Tongue (tissue), 1 donor: ENCODE measurements at regions not wholly inside any gene's neighbourhood (a gene's known extent, or its start where the extent isn't known, plus 50 kb on each side); places are given as distances from the start of the nearest gene placed in this dataset.
A peak's percentile ranks its signal among the peaks of the same experiment; 100 is the strongest.

Experiments
- DNase-seq: peaks from one replicate; pipeline ENCODE4 v3.0.0-alpha.2; 2015

DNA sequence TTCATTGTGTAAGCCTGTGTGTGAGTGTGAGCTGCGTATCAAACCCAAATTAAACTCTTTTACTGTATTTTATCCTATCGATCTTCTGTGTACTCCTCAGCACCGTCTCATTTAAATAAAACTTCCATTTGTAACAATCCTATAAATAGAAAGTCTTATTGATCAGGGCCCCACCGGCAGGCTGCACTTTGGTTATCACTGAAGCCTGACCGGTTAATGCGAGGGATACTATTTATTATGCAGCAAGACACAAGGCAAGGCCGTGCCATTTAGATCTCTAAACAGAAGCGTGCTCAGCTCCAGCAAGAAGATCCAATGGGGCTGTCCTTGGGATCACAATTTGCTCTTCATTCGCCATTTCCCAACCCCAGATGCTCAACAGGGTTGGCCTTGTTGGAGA is 252.6 kb upstream of the TSHZ3 start:
- no peak for DNase-seq

DNA sequence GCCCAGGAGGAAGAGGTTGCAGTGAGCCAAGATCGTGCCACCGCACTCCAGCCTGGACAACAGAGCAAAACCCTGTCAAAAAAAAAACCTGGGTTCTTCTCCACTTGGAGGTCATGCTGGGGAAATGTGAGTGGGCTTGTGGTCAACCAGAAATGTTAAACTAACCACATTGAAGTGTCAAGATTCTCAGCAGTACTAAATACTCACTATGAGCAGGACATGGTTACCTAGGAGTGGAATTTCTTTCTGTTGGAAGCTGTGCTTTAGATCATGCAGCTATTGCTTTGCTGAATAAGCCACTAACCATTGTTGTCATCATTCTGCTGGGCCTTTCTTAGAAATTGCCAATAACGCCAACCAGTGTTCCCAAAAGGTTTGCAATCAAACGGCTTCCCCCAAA is 253.3 kb upstream of the TSHZ3 start:
- no peak for DNase-seq

DNA sequence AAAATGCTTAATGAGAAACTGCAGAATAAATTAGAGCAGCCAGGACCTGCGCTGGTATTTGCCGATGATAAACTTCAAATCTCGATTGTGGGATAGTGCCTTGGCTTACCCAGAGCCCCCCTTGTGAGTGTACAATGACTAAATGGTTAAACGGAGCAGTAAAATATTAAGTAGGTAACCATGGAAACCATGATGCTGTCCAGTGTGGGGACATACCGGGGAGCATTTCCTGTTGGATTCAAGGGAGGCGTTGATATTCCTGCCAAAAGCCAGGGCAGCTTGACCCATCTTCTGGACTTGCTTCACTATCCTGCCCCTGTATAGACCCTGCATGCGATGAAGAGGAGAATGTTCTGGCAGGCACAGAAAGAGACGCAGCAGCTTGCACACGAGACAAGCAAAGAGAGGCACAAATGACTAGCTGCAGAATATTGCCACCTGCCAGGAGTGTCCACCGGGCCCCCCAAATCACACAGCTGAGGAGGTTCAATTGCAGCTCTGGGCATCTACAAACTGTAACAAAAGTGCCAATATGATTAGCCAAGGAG is 255.3 kb upstream of the TSHZ3 start:
- DNase-seq, result no peak

- DNase-seq, result no peak
These were observed 260.8 kb upstream of the TSHZ3 start for GRCh38 chr19:31610018-31610417.

DNA sequence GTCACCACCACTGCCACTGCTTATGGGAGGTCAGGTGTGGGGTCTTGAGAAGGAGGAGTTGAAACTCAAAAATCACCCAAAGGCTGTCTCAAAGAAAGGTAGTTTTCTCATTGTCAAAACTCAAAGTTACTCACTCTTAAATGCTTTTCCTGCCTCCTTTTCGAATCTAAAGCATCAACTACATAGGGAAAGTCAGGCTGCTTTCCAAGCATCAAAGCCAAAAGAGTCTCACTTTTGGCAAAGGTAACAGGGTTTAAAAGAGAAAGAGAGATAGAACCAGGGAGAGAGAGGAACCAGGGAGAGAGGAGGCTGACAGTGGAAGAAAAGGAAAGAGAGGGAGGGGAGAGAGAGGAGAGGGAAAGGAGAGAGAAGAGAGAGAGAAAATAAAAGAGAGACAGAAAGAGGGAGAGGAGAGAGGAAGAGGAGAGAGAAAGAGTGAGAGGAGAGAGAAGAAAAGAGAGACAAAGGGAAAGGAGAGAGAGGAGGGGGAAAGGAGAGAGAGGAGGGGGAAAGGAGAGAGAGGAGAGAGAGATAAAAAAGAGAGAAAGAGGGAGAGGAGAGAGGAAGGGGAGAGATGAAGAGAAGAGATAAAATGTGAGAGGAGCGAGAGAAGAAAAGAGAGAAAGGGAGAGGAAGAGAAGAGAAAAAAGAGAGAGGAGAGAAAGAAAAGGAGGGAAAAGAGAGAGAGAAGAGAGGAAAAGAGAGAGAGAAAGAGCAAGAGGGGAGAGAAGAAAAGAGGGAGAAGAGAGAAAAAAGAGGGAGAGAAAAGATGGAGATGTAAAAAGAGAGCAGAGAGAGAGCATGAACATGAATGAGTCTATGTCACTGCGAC is 262.0 kb upstream of the TSHZ3 start:
- no peak for DNase-seq

DNA sequence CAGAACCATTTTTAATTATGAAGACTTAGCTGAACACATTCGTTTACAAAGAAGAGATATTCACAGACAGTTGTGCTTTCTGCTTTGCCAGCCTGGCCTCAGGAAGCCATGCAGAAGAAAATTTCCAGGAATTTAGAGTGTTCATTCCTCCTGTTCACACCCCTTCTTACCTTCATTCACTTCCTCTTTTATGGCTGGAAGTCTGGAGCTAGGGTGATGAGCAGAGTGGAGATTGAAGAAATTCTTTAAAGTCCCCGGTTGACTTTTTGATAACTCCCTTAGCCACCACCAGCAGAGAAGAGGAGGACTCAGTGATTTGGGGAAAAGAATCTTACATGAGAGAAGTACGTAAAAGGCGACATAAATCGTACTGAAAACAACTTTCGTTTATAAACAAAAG is 263.6 kb upstream of the TSHZ3 start:
- DNase-seq, result no peak

DNA sequence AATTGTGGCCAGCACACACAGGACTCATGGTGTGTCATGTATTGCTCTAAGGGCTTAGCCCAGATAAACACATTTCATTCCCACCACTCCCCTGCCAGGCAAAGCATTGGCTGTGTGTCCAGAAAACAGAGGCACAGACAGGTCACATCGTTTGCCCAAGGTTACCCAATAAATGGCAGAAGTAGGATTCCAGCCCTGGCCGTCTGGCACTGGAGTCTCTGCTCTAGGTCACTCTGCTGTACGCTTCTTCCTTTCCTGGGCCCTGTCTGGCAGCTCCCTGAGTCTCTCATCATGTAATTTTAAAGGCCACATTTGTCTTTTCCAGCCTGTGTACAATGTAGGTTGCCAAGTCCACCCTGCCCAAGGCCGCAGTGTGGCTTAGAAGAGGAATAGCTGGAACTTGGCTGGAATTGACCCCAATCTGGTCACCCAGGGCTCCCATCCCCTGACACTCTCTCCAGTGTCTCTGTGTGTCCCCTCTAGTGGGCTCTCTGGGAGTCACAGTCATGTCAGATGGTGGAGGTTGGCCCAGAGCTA is 264.5 kb upstream of the TSHZ3 start:
- DNase-seq, result peak; percentile 32

- DNase-seq, result no peak
These were observed 266.8 kb upstream of the TSHZ3 start for GRCh38 chr19:31616031-31616430.

DNA sequence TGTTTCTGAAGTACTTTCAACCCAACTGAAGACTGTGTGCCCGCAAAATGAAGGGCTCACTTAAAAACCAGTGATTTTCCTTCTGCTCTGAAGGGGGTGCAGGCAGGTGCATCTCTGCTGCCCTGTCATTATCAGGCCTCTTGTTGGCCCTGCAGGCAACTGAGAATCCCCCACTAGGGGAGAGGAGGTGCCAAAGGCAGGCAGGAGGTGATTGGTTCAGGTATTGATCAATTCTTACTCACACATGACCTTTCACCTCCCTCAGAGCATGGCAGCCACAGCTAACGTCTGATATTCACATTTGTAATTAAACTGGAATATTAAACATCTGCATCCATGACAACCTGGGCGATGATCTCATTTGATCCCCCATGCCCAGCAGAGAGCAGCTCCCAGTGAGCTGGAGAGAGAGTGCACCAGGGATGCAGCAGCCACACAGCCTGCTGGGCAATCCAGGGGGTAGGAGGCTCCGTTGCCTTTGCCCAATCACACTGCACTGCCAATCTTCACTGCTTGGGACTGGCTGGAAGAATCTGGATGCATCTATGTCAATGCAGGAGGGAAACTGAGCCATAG is 267.9 kb upstream of the TSHZ3 start:
- no peak for DNase-seq

DNA sequence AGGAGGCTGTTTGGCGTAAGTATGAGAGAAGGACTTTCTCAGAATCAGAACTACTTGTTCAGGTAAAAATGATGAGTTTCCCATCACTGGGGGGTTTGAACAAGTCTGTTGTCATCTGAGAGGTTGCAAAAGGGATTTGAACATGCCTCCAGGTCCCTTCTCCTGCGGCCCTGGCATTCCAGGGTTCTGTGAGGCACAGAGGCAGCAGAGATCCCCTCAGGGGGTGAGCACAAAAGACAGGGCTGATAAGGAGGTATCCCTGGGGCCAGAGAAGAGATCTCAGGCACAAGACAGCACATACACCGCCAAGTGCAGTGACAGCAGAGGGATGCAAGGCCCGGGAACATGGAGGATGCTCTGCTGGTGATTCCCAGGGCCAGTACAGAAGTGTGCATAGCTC is 275.8 kb upstream of the TSHZ3 start:
- DNase-seq, result no peak

GRCh38 chr19:31625575-31625974 is 276.3 kb upstream of the TSHZ3 start:
- no peak for DNase-seq

DNA sequence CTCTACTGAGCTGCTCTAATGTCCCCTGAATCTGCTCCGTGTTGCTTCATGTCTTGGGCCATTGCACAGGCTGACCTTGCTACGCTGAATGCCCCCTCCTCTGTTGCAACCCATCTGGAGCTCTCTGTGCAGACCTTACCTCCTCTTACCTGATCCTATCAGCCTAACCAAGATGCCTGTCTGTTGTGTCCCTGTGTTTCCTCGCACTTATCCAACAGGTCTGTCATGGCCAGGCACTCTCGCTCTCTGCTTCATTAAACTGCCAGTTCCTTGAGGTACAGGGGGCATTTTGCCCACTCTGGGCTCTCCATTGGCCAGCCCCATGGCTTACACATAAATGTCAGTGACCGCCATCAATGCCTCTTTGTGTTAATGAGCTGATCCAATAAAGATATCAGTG is 277.7 kb upstream of the TSHZ3 start:
- no peak for DNase-seq

DNA sequence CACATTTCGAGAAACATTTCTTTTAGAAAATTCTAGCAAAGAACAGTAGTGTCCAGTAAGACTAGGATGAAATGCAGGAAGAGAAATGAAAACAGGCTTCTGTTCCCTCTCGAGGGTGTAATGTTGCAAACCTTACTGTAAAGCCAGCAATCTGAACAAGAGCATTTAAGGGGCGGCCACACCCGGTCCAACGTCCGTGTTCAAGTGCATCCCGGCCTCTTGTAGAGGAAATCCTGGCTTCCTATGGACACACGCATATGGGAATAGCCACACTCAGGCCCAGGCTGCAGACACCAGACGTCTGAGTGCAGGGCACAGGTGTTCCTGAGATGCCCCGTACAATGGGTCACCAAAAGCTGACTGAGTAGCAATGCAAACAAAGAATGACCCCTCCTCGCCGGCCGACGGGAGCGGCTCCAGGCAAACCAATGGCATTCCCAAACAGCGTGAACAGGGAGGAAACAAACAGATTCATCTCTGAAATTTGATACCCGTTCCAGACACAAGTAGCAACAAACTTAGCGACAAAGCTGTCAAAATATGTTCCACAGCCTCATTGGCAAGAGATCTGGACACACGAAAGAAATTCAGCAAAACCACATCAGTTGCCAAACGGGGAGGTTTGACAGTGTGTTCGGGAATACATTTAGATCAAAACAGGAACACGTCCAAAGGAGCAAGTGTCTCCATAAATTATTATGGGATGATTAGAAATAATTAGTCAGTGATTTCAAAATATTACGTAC is 278.6 kb upstream of the TSHZ3 start:
- DNase-seq, result peak; percentile 28

- no peak for DNase-seq
These were observed 280.5 kb upstream of the TSHZ3 start for GRCh38 chr19:31629579-31630363.

DNA sequence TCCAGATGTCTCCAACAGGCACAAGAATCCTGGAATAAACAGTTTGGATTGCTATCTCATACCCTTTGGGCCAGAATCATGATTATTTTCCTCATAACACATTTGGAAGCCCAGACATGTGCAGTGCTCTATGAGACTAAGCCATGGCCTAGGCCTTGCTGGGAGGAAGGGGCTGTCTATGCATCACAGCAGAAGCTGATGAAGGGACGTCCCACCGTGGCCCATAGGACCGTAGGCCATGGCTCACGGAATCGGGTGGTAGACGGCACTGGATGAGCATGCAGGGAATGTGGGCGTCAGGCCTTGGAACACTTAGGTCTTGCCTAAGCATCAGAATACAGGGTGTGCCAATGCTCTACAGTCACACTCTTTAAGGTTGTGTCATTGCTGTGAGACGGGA is 283.8 kb upstream of the TSHZ3 start:
- DNase-seq, result no peak

- DNase-seq, result no peak
These were observed 290.1 kb upstream of the TSHZ3 start for GRCh38 chr19:31639306-31639705.

DNA sequence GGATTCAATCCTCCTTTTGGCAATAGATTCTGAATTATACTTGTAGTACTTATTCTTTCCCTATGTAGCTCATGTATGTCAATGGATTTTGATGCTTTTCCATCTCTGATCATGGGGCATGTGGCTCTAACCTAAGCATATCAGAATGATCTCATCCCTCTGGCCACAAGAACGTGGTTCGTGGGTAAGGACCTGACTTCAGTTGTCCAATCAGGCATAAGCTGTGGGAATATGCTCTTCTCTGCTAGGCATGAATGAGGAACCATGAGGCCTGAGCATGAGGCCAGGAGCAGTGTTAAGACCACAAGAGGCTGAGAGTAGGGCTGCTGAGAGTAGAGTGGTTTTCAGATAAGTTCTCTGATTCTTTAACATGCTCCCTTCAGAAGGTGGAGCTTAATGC is 292.4 kb upstream of the TSHZ3 start:
- no peak for DNase-seq

GRCh38 chr19:31648347-31648746 is 299.1 kb upstream of the TSHZ3 start:
- DNase-seq, result no peak

DNA sequence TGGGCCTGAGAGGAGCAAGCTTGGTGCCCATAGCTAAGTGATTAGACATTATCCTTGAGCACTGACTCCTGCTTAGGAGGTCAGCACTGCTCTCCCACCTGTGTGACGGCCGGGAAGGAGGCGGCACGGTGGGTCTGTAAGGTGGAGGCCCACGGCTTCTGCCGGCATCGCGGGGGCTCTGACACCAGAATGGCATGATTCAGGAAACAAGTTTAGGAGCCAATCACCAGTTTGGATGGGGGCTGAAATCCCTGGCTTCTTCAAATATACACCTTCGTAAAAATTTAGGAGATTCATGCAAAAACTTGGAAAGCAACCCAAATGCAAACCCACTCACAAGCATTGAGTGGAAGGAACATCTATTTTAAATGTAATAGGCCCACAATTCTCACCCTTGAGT is 307.3 kb upstream of the TSHZ3 start:
- DNase-seq, result no peak

GRCh38 chr19:31658993-31659896 is 310.0 kb upstream of the TSHZ3 start:
- DNase-seq, result no peak

DNA sequence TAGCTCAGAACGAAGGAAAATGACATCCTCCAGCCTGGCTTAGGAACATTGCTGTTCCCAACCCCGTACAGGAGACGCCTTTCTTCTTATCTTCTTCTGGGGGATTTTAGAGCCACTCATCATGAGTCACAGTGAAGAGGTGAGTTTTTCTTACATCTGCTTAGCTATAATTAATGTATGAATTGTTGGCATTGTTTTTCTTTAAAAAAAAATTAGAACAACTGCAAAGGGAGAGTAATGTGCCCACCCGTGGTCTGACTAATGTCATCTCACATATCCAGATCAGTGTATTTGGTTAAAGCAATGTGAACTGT is 310.6 kb upstream of the TSHZ3 start:
- no peak for DNase-seq
